Transverse colon (tissue), 4 donors: ENCODE measurements at regions not wholly inside any gene's neighbourhood (a gene's known extent, or its start where the extent isn't known, plus 50 kb on each side); places are given as distances from the start of the nearest gene placed in this dataset.

Experiments used
- CTCF ChIP-seq, 5 experiments: fragments of 200-600 bp in 3 of 5; fragments of 450-650 bp in 2 of 5; sonication (generic) in 3 of 5; IDR thresholded peaks; 1 replicate in 2 of 5; 2 replicates in 3 of 5; pipeline ENCODE4 v1.5.1; 2016 to 2017; ENCODE audit warnings: antibody characterized with exemption in 5 of 5, inconsistent platforms in 3 of 5, mild to moderate bottlenecking in 2 of 5, moderate library complexity in 1 of 5
- EP300 ChIP-seq: sonication (generic); formaldehyde crosslinking; IDR thresholded peaks from one replicate; pipeline ENCODE4 v1.6.1; 2017; ENCODE audit warnings: antibody characterized with exemption, low read depth
- POLR2A ChIP-seq: fragments of 450-650 bp; IDR thresholded peaks from one replicate; pipeline ENCODE4 v1.6.1; 2016; ENCODE audit warnings: antibody characterized with exemption, mild to moderate bottlenecking, moderate library complexity
- POLR2AphosphoS5 ChIP-seq, 3 donors: sonication (generic); formaldehyde crosslinking; IDR thresholded peaks; one replicate each; pipeline ENCODE4 v1.6.1; 2016; ENCODE audit warnings: antibody characterized with exemption in 3 of 3

DNA sequence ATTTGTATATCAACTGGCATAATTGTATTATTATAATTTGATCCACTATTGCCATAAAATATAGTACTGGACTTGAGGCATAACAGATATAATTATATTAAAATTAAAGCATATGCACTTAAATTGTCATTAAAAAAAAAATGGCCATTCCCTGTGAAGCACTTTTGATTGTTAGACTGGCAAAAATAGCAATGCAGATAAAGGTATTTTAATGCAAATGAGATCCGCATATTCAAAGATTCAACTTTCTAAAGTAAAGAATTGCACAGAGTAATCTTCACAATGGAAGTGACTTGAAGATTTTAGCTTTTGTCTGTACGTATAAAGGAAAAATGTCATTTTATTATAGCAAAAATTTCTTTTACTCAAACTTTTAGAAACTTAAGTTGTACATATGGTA lies 871.8 kb upstream of the PABPC4L start:
- TF ChIP-seq CTCF (IDR thresholded peaks at IDR 0.05): no peak
- TF ChIP-seq POLR2A: no peak
- no peak for TF ChIP-seq EP300
- no peak for TF ChIP-seq POLR2AphosphoS5 (IDR thresholded peaks at IDR 0.05)
